SIG-M5 (cell line): ENCODE measurements at regions not wholly inside any gene's neighbourhood (a gene's known extent, or its start where the extent isn't known, plus 50 kb on each side); places are given as distances from the start of the nearest gene placed in this dataset.
A peak's percentile ranks its signal among the peaks of the same experiment; 100 is the strongest.
"Not testable (repeated sequence)": the region's sequence is repeated elsewhere in the genome, so short reads cannot be mapped to it uniquely, and the experiment has no call there.

Experiments
- DNase-seq: peaks from one replicate; lab custom pipeline; 2025; lab: John Stamatoyannopoulos, UW

DNA sequence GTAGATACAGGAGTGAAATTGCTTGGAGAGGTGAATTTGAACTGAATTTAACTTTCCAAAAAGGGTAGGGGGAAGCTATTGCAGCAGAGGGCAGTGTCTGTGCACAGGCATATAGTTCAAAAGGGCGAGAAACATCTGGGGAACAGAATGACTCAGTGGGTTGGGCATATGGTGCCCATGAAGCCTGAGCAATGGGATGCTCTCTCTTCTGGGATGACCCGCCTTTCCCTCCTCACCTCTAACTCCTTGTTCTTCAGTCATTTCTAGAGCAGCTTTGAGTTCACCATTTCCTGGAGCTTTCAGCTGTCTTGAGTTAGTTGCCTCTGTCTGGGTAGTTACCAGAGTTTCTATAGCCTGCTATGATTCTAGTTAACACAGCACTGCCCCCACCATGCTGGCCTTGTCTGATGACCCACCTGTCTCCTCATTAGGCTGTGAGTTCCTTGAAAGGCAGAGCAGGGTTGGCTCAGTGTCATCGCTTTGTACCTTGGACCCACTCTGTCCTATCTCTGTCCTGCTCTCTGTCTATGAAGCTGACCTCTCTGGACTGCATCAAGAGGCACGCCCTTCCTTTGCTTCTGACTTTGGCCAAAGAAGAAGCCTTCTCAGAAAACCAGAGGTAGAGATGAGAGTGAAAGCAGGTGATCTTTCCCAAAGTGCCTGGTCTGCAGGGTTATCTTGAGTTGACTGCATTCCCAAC is 299.6 kb upstream of the KLF4 start:
- DNase-seq = no peak

DNA sequence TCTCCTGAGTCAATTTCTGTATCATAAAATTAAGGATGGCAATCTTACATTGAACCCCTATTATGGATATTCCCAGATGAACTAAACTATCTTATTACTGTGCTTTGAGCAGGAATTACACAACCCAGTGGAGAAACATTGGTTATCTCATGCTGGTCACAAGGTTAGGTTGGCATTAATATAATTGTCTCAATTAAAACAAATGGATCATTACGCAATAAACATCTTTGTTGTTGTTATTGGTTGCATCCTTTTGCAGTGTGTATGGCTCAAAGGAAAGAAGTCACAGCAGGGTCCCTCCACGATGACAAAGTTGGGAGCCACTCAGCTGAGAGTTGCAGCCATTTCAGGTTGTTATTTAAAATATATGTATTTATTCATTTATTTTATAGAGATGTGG is 297.0 kb upstream of the KLF4 start:
- no peak for DNase-seq

DNA sequence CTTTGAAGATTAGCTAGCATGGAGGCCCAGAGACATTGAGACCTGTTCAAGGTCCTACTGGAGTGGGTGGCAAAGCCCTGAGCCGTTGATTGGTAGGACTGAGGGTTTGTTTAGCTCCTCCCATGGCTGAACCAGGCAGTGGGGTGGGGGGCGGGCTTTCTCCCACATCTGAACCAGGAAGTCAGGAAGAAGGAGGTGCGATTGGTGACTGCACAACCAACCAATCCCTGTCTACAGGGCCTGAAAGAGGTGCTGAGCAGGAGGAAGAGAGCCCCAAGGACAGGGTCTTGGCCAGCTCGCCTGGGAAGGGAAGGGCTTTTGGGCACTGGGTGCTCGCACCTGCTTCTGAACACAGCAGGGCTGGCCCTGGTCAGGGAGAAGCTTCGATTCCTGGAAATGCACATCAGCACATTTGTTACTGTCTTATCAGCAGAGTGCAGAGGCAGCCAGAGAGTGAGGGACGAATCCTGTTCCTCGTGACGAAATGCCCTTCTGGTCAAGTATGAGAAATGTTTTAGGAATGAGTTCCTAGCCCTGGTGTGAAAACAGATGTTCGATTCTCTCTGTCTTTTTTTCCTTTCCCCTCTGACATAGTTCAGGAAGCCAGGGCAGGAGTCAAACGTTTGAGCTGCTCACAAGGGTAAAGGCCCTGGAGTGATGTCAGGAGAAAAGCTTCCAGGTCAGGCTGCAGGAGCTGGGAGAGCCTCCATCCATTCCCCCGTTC is 294.8 kb upstream of the KLF4 start:
- no peak for DNase-seq

DNA sequence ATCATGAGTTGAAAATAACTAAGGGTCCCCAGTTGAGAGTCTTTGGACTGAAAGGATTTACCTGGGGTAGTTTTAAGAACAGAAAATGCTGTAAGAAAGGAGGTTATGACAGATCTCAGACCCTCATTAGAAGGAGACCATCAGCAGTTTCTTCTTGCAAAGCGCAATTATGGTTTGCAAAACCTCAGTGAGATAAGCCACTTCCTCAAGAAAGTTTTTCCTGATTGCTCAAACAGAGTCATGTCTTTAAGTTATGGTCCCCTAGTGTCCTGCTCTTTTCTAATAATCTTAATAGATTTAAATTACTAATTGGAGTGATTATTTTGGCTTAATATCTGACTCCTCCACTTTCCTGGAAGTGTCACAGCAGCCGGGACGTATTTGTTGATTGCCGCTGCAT is 293.2 kb upstream of the KLF4 start:
- DNase-seq = no peak

DNA sequence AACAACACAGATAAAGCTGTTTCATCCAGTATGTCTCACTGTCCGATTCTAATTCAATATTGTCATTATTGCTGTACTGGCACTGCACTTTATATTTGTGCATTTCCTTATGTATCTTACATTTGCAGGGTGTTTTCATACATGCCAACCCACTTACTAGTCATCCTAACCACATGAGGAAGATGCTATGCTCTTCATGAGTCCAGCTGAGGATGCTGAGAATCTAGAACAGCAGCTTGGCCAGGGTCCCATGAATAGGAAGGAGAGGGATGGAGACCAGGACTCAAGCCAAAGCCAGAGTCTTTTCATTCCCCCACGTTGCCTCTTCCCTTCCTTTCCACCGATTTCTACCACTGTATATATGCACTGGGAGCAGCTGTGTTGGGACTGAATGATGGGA is 292.8 kb upstream of the KLF4 start:
- DNase-seq = no peak

DNA sequence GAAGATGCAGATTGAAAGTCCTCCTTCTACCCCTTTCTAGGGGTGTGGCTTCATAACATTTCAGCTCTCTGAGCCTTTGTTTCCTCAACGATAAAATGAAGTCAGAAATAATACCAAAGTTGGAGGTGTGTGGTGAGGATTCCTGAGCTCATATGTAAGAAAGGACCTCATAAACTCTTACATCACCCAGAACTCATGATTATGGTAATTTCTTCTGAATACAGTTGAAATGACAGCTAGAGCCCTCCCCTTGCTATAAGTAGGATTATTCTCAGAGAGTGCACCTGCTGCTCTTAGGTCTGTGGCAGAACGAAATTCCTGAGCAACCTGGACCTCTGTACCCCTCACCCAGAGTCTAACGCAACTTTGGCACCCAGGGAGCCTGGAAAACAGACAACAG is 291.4 kb upstream of the KLF4 start:
- no peak for DNase-seq

DNA sequence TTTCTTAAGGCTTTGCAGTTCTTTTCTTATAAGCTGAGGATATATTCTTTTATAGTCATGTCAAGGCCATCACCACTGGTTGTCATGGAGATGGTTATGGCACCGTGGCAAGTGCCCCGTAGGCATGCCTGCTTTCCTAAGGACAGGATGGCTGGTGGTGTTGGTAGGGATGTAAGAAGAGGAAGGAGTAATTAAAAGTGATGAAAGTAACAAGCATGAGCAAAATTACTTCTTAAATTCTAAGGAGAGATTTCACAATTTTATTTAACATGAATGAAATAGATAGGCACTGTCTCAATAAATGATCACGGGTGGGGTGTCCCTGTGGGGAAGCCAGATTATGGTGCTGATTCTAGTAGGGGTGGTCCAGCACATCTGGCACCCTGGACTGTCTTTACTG is 290.2 kb upstream of the KLF4 start:
- DNase-seq = no peak

DNA sequence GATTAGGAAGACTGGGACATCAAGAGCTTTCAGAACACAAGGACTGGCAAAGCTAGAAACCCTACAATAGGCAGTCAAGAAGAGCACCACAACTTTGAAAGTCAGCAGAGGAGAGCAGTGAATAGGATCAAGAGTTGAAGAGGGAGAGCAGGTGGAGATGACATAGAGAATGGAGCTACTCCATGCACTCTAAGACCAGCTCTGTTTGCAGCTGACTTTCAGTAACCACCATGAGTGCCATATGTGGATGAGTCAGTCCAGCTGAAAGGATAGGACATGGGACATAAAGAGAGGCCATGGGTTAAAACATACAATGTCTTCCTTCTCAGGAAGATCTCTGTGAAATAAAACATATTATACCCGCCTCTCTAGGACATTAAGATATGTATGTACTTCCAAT is 289.1 kb upstream of the KLF4 start:
- no peak for DNase-seq

DNA sequence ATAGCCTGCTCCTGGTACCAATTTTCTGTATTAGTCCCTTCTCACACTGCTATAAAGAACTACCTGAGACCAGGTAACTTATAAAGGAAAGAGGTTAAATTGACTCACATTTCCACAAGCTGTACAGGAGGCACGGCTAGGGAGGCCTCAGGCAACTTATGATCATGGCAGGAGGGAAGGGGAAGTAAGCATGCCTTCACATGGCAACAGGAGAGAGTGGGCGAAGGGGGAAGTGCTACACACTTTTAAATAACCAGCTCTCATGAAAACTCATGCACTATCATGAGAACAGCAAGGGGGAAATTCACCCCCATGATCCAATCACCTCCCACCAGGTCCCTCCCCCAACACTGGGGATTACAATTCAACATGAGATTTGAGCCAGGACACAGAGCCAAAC is 284.5 kb upstream of the KLF4 start:
- not testable (repeated sequence) for DNase-seq

DNA sequence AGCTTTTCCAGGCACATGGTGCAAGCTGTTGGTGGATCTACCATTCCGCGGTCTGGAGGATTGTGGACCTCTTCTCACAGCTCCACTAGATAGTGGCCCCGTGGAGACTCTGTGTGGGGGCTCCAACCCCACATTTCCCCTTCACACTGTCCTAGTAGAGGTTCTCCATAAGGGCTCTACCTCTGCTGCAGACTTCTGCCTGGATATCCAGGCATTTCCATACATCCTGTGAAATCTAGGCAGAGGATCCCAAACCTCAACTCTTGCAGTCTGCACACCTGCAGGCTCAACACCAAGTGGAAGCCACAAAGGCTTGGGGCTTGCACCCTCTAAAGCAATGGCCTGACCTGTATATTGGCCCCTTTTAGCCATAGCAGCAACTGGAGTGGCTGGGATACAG is 283.4 kb upstream of the KLF4 start:
- DNase-seq = no peak

DNA sequence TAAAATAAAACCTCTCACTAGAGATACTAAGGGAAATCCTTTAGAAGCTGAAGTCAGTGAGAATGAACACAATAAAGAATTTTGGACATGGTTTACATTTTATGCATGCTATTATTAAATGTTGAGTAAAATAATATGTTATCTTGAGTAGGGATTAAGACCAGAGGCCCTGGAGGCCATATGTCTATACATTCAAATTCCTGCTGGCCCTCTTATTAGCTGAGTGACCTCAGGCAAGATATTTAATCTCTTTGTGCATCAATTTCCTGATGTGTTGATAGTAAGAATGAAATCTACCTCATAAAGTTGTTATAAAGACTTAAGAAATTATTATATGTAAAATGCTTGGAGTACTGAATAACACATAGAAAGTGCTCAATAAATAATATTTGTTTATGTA is 281.1 kb upstream of the KLF4 start:
- no peak for DNase-seq

DNA sequence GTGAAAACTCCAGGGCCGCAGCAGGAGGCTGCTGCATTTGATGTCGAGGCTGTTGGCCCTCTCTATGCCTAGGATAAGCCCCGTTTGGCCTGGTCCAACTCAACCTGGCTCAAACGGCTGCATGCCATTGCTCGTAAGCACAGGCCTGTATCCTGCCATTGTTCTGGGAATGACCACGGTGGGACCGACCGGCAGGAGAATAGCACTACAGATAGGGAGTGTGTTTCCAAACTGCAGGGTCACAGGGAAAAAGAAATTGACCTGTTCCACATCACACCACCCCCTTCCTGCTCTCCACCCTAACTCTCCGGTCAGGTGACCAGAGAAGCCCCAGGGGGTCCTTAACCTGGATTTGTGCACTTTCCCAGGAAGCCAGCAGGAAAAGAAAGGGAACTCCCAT is 278.7 kb upstream of the KLF4 start:
- no peak for DNase-seq

DNA sequence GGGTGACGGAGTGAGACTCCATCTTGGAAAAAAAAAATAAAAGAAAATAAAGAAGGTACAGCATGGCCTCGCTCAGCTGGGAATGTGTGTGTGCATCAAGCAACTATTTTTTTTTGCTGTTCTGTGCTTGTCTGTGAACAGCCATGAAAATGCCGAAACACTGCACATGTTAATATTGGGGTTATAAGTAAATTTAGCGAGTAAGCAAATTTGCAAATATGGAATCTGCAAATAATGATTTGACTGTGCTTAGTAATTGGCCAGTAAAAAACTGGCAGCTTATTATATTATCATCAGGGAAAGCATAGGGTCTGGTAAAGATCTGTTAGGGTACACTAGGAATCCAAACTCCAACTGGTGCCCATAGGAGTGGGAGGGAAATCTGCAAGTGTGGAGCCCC is 278.1 kb upstream of the KLF4 start:
- DNase-seq = no peak

DNA sequence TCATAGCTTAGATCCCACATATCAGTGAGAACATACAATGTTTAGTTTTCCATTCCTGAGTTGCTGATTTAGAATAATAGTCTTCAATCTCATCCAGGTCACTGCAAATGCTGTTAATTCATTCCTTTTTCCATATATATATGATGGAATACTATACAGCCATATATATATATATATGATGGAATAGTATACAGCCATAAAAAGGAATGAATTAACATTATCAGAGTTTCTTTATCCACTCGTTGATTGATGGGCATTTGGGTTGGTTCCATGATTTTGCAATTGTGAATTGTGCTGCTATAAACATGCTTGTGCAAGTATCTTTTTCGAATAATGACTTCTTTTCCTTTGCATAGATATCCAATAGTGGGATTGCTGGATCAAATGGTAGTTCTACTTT is 273.9 kb upstream of the KLF4 start:
- not testable (repeated sequence) for DNase-seq

DNA sequence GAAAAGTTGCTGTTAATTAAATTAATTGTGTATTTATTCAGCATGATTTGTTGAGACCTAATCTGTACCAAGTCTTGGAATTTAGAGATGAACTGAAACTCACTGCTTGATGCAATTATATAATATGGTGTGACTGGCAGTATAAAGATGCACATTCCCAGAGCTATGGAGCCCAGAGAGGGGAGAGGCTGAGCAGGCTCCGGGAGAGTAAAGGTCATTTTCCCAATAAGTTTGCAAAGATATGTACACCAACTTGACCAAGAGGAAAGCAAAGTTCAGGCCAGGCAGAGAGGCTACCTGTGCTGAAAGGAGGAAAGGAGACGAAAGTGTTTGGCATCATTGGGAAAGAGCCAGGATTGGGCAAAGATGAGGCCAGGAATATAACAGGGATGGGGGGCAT is 271.7 kb upstream of the KLF4 start:
- no peak for DNase-seq

DNA sequence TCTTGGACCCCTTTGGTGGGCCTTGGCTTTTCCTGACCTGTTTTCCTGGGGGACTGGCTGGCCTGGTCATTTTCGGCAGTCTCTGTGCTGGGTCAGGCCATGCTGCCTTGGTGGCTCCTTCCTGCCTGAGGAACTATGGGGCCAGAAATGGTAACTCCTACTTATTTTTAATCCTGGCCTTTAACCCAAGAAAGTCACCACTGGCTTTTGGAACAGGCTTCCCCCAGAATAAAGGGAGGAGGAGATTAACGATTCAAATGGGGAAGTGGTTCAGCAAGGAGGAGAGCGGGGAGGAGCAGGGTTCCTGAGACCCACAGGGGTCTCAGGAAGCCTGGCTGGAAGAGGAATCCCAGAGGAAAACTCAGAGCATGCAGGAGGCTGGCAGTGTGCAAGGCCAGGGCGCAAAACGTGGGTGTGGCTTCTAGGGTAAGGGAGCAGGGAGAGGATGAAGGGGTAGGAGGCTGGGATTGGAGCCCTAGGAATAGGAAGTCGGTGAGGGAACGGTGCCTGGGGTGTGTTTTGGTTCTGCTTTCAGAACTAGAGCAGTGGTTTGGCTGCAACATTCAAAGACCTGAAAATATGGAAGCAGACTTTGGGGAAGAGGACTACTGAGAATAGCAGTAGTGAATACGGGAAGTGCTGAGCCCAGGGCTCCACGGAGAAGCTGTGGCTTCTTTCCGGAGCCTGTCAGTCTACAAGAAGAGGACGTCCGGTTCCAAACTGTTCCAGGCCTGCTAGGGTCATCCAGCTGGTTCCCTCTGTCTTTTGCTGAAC is 271.1 kb upstream of the KLF4 start:
- DNase-seq = peak; percentile 86

DNA sequence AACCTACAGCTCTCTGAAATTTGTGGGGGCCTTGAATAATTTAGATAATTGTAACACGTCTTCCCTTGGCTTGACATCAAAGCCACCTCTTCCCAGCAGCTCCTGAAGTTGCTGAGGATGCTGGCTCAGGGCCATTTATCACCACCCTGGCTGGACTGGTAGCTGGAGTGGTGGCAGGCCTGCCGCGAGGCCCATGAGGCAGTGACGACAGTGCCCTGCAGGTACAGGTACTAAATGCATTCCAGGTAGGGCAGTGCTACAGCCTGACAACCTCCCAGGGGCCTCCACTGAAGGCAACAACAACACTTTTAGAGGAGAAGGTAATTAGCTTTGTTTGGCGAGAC is 270.2 kb upstream of the KLF4 start:
- DNase-seq = no peak

DNA sequence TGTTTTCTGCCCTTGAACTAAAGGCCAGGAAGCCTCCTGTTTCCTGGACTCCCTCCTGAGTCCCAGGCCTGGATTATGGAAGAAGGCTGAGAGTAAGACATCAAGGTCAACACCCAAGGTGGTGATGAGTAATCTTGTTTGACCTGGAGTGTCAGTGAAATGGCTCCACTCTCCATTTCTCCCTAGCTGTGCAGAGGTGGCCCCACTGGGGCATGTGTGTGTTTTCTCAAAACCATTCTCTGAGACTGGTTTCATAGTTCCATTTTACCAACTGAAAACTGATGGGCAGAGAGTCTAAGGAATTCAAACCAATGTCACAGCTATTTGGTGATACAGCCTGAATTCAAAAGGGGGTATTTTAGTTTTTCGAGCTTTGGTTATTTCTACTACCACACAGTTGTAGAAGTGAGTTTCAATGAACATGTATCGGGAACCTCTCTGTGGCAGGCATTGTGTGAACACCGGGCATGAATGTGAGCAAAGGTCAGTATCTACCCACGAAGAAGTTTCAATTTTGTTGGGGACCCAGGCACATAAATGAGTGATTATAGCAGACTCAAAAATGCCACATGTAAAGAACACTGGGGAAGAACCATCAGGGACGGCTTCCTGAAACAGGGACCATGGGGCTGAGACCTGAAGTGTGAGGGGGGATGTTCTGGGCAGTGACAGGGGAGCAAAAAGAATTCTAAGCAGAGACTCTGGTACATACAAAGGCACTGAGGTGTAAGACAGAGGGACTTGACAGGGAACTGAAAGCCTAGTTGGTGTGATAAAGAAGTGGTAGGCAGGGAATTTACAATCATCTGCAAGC is 269.6 kb upstream of the KLF4 start:
- DNase-seq = no peak

DNA sequence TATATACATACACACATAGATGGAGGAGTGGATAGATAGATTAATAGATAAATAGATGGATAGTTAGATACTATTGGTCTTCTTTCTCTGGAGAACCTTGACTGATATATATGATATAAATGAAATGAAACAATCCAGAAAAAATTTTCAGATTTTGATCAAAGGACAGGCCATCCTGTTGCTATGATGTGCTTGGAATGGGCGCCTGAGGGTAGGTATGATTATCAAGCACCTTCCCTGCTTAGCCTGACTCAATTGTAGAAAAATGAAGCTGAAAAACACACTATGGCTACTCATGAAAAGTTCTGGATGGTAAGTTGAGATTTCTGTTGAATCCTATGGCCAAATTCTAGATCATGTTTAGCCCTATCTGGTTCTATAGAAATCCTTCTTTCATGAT is 266.5 kb upstream of the KLF4 start:
- no peak for DNase-seq

DNA sequence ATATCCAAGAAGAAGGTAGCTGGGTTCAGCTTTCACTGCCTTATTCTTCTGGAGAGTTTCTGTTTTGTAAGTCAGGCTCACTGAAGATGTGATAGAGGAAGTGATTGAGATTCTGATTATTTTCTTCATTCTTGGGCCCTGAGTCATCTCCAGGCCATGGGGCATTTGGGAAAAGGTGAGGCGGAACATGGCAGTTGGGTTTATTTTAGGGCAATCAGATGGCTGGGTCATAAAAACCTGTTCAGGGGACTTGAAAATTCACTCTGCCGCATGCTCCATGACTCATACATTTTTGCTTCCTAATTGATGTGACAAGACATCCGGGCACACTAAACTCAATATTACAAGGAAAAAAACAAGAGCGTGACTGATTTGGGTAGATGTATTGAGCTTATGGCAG is 265.7 kb upstream of the KLF4 start:
- no peak for DNase-seq

DNA sequence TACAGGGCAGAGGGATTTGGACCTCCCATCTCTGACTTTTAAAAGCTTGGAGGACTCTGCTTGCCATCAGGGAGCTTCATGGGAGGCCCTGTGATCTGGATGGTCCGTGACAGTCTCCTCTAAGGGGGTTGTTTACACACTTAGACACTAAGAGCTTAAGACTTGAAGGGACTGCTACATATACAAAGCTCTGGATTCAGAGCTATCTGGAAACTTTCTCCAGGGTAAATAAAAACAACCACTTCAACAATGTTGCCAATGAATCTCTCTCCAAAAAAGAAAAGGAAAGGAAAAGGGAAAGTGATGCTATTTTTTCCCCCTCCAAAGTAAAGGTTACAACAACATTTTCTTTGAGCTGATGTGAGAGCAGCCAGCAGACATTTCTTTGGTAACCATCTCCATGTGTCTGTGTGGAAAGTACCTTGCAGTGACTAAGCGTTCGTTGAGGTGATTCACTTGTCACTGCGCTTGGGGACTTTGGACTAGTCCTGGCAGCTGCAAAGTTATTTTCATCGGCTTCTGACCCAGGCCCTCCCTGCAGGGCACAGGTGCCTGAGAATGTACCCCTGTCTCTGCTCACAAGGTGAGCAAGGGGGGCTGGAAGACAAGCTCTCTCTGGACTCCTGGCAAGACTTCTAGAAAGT is 262.1 kb upstream of the KLF4 start:
- DNase-seq = no peak
